ENCODE measurements at regions not wholly inside any gene's neighbourhood (a gene's known extent, or its start where the extent isn't known, plus 50 kb on each side); places are given as distances from the start of the nearest gene placed in this dataset.
A peak's percentile ranks its signal among the peaks of the same experiment; 100 is the strongest.

DNA sequence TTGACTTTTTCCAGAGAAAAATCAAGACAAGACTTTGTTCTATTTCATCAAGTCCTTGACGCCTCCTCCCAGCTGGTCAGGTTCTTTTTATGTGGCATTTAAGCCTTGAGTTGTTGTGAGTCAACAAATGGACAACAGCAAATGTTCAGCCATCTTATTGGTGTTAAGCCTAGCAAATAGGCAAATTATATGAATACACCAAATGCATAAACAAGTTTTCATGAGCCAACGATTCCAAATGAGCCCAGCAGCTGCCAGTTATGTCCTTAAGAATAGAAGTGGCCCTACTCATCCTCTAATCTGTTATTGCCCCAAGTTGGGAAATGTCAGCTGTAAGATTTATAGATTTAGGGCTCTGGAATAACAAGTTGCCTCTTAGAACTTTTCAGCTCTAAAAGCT lies 312.0 kb downstream of the SOX4 start:
- CTCF ChIA-PET = no interaction called here

DNA sequence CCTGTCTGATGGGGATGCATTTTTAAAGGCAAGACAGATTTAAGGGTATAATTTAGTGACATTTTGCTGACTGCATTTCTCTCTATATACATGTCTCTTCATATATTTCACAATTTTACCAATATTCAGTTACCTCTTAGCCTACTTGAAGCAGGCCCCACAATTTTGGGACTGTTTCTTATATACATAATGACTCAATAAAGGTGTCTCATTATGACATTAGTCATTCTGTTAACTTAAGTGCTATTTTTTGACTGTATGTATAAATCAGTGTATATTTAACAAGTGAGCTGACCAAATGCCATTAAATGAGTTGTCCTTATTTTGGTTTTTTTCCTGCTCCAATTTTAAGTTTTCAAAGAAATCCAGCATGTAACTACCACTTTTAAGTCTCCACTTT lies 313.3 kb downstream of the SOX4 start:
- no peak overlapping the region for H3K27ac Mint-ChIP-seq
- no peak for DNase-seq
- H3K27me3 Mint-ChIP-seq = peaks cover 3% of the 10 kb centered on the region
- intact Hi-C loops (cut with micrococcal nuclease) = no loop called here
- ChIA-PET POLR2A (no interaction called here), CTCF (no interaction called here)
- H3K4me3 Mint-ChIP-seq = no peak overlapping the region
- no peaks in the 10 kb centered on the region for H3K36me3 Mint-ChIP-seq
- no peaks in the 10 kb centered on the region for H3K9me3 Mint-ChIP-seq
- H3K4me1 Mint-ChIP-seq (ENCODE audit: low read depth) = no peaks in the 10 kb centered on the region

More for the DNA sequence above, 312.0 kb downstream of the SOX4 start:
- H3K27me3 Mint-ChIP-seq = peaks cover 3% of the 10 kb centered on the region
- no peaks in the 10 kb centered on the region for H3K9me3 Mint-ChIP-seq
- intact Hi-C loops (cut with micrococcal nuclease) = no loop called here
- H3K4me3 Mint-ChIP-seq = no peak overlapping the region
- POLR2A ChIA-PET = no interaction called here
- no peaks in the 10 kb centered on the region for H3K4me1 Mint-ChIP-seq (ENCODE audit: low read depth)
- no peak for DNase-seq
- H3K36me3 Mint-ChIP-seq = no peaks in the 10 kb centered on the region
- no peak overlapping the region for H3K27ac Mint-ChIP-seq

GRCh38 chr6:21907291-21907690 lies 313.7 kb downstream of the SOX4 start:
- Mint-ChIP-seq H3K9me3 (no peaks in the 10 kb centered on the region), H3K36me3 (no peaks in the 10 kb centered on the region), H3K4me1 (ENCODE audit: low read depth) (no peaks in the 10 kb centered on the region), H3K27ac (no peak overlapping the region), H3K4me3 (no peak overlapping the region), H3K27me3 (peaks cover 3% of the 10 kb centered on the region)
- intact Hi-C loops (cut with micrococcal nuclease) = no loop called here
- no peak for DNase-seq
- CTCF ChIA-PET = no interaction called here
- POLR2A ChIA-PET = no interaction called here

DNA sequence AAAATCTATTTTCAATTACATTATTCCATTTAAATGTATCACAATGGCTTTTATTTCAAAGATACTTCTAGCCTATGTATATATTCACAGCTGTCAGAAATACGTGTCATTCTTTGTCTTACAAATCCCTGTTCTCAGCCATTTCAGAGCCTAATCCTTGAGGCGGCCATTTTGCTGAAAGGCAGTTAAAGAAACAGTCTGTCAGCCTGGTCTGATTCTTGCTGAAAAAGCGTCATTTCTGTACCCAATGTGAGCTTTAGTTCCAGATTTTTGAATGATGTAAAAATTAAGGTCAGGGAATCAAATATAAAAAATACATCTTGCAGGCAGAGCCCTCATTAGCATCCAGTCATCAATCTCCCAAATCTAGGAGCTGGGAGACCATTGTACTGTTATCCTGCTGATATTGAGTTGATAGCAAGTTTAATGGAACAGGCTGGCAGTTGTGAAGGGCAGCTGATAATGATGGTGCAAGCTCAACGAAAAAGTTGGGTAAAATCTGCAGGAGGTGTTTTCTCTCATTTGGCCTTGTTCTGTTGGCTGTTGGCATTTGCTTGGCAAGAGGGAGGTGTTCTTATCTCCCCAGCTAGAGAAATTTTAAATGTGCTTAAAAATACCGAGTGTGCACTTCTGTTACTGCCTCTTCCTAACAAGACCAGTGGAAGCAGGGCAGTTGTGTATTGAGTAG lies 314.8 kb downstream of the SOX4 start:
- Mint-ChIP-seq H3K4me3 (no peak overlapping the region), H3K9me3 (no peaks in the 10 kb centered on the region), H3K27ac (no peak overlapping the region), H3K4me1 (ENCODE audit: low read depth) (no peaks in the 10 kb centered on the region), H3K27me3 (peaks cover 3% of the 10 kb centered on the region), H3K36me3 (no peaks in the 10 kb centered on the region)
- intact Hi-C loops (cut with micrococcal nuclease) = no loop called here
- CTCF ChIA-PET = no interaction called here
- POLR2A ChIA-PET = no interaction called here
- DNase-seq = no peak

GRCh38 chr6:21909321-21909720 lies 315.8 kb downstream of the SOX4 start:
- Mint-ChIP-seq H3K9me3 (no peaks in the 10 kb centered on the region), H3K27me3 (peaks cover 3% of the 10 kb centered on the region), H3K36me3 (no peaks in the 10 kb centered on the region), H3K4me3 (no peak overlapping the region), H3K4me1 (ENCODE audit: low read depth) (no peaks in the 10 kb centered on the region), H3K27ac (no peak overlapping the region)
- intact Hi-C loops (cut with micrococcal nuclease) = no loop called here
- no peak for DNase-seq
- POLR2A ChIA-PET = no interaction called here
- CTCF ChIA-PET = no interaction called here

GRCh38 chr6:21911208-21911607 lies 317.7 kb downstream of the SOX4 start:
- peaks cover 3% of the 10 kb centered on the region for H3K27me3 Mint-ChIP-seq
- ChIA-PET CTCF (no interaction called here), POLR2A (interaction anchor here (0.7 kb wide), 1 partner anchor 40 kb away, joined by 5 read pairs; no protein-coding TSS in a partner anchor)
- DNase-seq = no peak
- no peaks in the 10 kb centered on the region for H3K36me3 Mint-ChIP-seq
- no peak overlapping the region for H3K4me3 Mint-ChIP-seq
- no peak overlapping the region for H3K27ac Mint-ChIP-seq
- H3K4me1 Mint-ChIP-seq (ENCODE audit: low read depth) = peaks cover 6% of the 10 kb centered on the region
- intact Hi-C loops (cut with micrococcal nuclease) = no loop called here
- H3K9me3 Mint-ChIP-seq = no peaks in the 10 kb centered on the region

DNA sequence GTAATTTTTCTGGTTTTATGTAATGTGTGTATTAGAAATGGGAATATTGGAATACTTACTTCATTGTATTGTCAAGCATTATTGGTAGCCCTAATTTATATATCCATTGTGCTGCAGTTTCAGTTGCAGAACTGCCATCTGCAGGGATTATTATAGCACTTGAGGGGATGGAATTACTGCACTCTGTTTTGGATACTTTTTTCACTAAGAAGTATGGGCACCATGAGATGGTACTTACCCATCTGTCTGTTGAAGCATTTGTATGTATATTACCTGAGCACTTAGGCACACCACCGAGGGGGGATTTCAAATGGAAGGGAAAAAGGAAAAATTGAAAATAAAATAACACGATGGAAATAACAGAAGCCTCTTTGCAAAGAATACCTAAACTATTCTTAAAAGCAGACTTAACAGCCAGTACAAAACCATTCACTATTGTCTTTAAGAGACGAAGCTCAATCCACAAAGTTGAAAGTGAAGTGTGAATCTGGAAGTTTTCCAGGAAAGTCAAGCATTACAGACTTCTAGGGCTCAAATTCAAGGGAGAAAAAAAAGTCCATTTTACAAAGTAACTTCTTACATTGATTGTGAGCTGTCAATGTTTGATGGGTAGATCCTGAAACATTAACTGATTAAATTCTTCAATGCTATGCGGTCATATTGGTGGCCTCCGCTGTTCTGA lies 318.7 kb downstream of the SOX4 start:
- H3K4me1 Mint-ChIP-seq (ENCODE audit: low read depth) = peaks cover 6% of the 10 kb centered on the region
- no peak for DNase-seq
- peaks cover 3% of the 10 kb centered on the region for H3K27me3 Mint-ChIP-seq
- H3K4me3 Mint-ChIP-seq = no peak overlapping the region
- no peaks in the 10 kb centered on the region for H3K36me3 Mint-ChIP-seq
- POLR2A ChIA-PET = no interaction called here
- H3K9me3 Mint-ChIP-seq = no peaks in the 10 kb centered on the region
- intact Hi-C loops (cut with micrococcal nuclease) = no loop called here
- CTCF ChIA-PET = no interaction called here
- H3K27ac Mint-ChIP-seq = no peak overlapping the region

DNA sequence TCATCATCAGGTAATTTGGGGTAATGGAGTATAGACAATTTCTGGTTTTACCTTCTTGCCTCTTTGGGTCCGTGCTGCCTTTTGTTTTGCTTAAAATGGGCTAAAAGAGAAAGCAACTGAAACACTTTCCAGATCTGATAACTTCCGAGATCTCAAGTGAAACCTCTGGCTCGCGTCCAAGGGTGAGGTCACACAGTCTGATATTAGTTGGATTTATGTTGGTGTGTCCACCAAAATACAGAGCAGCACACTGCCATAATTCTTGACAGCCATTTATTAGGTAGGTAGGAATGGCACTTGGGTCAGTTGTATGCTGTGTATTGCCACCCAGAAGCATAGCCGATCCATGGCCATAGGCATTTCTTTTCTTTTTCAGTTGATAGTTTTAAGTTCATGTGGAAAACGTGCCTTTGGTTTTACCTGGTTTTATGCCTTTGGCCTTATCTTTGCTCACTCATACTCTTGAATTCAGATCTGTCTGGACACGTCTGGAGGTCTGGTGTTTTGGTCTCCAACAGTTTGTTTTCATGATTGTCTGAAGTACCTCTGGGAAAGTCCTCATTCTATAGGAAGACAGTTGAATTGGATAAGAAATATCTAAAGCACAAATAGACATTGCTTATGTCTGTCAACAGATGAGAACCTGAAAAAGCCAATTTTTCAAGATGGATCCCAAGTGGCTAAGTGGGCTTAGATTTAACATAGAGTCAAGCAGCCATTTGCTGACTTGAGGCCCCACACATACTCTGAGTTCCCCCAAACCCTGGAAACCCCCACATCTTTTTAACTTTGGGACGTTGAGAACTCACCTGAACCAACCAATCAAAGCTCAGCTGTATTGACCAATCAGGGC lies 320.8 kb downstream of the SOX4 start:
- no peaks in the 10 kb centered on the region for H3K36me3 Mint-ChIP-seq
- intact Hi-C loops (cut with micrococcal nuclease) = no loop called here
- no peak overlapping the region for H3K27ac Mint-ChIP-seq
- peaks cover 6% of the 10 kb centered on the region for H3K4me1 Mint-ChIP-seq (ENCODE audit: low read depth)
- no peaks in the 10 kb centered on the region for H3K9me3 Mint-ChIP-seq
- ChIA-PET CTCF (no interaction called here), POLR2A (no interaction called here)
- H3K27me3 Mint-ChIP-seq = peaks cover 1% of the 10 kb centered on the region
- DNase-seq = peak; percentile 36
- no peak overlapping the region for H3K4me3 Mint-ChIP-seq

DNA sequence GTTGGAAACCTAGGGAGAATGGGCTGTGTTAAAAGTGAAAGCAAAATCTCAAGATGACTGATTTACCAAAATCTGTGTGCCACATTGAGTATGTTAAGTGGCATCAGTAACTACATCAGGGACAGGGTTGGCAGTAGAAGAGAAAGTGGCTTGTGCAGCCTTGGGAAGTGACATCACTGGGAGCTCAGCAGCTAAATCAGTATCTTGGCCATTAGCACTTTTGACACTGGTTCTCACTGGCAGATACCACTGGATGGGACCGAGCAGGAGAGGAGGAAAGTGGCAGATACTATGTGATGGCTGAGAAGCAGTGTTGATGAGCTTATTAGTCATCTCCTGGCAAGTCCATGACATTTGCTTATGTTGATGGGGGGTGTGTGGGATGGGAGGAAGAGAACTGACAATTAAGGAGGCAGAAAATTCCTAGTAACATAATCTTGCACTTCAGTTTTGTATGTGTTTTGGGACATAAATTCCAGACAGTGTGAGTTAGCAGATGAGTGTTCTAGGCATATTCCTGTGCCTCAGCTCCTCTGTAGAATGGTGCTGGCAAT lies 322.2 kb downstream of the SOX4 start:
- Mint-ChIP-seq H3K27me3 (no peaks in the 10 kb centered on the region), H3K27ac (no peak overlapping the region), H3K36me3 (no peaks in the 10 kb centered on the region), H3K4me1 (ENCODE audit: low read depth) (peaks cover 6% of the 10 kb centered on the region), H3K9me3 (no peaks in the 10 kb centered on the region), H3K4me3 (no peak overlapping the region)
- intact Hi-C loops (cut with micrococcal nuclease) = no loop called here
- POLR2A ChIA-PET = no interaction called here
- no peak for DNase-seq
- CTCF ChIA-PET = no interaction called here

DNA sequence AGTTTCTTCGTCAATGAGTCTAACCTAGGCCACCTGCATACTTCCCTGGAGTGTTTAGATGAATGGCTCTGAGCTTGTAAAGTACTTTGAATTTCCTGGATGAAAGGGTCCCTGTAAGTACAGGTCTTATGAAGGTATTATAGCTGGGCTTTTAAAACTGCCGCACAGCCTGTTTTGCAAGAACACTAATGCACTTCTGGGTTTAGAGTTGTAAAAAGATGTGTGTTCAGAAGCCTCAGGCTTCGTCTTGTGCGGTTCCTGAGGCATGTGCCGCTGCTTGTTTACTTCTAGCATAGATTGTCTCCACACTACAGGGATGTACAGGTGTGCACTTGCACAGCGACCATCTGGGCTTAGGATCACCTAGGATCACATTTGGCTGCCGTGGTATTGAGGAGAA lies 324.5 kb downstream of the SOX4 start:
- Mint-ChIP-seq H3K27ac (no peak overlapping the region), H3K4me1 (ENCODE audit: low read depth) (peaks cover 6% of the 10 kb centered on the region), H3K9me3 (no peaks in the 10 kb centered on the region), H3K36me3 (no peaks in the 10 kb centered on the region), H3K27me3 (no peaks in the 10 kb centered on the region), H3K4me3 (no peak overlapping the region)
- ChIA-PET CTCF (no interaction called here), POLR2A (no interaction called here)
- no peak for DNase-seq
- intact Hi-C loops (cut with micrococcal nuclease) = no loop called here

DNA sequence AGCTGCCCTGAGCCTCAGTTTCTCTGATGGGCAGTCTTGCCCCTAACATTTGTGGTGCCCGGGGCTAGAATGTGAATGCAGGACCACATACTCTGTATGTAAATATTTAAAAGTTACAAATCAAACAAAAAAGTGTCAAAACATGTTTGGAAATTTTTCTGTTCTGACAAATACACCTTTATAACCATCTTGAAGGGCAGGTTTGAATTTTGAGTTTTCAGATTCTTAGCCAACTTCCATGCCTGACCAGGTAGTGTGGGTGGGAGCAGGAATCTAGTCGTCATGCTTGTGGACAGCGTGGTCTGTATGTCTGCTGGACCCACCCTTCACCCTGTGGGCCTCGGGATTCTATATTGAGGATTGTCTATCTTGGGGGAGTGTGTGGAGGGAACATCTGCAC lies 325.1 kb downstream of the SOX4 start:
- ChIA-PET CTCF (no interaction called here), POLR2A (no interaction called here)
- H3K4me1 Mint-ChIP-seq (ENCODE audit: low read depth) = peaks cover 6% of the 10 kb centered on the region
- no peak overlapping the region for H3K27ac Mint-ChIP-seq
- DNase-seq = no peak
- intact Hi-C loops (cut with micrococcal nuclease) = no loop called here
- no peaks in the 10 kb centered on the region for H3K9me3 Mint-ChIP-seq
- no peak overlapping the region for H3K4me3 Mint-ChIP-seq
- H3K36me3 Mint-ChIP-seq = no peaks in the 10 kb centered on the region
- no peaks in the 10 kb centered on the region for H3K27me3 Mint-ChIP-seq

GRCh38 chr6:21922086-21922485 lies 328.5 kb downstream of the SOX4 start:
- H3K4me3 Mint-ChIP-seq = no peak overlapping the region
- no peak overlapping the region for H3K27ac Mint-ChIP-seq
- H3K27me3 Mint-ChIP-seq = no peaks in the 10 kb centered on the region
- CTCF ChIA-PET = no interaction called here
- H3K4me1 Mint-ChIP-seq (ENCODE audit: low read depth) = no peaks in the 10 kb centered on the region
- intact Hi-C loops (cut with micrococcal nuclease) = no loop called here
- POLR2A ChIA-PET = no interaction called here
- DNase-seq = no peak
- H3K9me3 Mint-ChIP-seq = no peaks in the 10 kb centered on the region
- no peaks in the 10 kb centered on the region for H3K36me3 Mint-ChIP-seq
